ENCODE measurements at regions not wholly inside any gene's neighbourhood (a gene's known extent, or its start where the extent isn't known, plus 50 kb on each side); places are given as distances from the start of the nearest gene placed in this dataset.

DNA sequence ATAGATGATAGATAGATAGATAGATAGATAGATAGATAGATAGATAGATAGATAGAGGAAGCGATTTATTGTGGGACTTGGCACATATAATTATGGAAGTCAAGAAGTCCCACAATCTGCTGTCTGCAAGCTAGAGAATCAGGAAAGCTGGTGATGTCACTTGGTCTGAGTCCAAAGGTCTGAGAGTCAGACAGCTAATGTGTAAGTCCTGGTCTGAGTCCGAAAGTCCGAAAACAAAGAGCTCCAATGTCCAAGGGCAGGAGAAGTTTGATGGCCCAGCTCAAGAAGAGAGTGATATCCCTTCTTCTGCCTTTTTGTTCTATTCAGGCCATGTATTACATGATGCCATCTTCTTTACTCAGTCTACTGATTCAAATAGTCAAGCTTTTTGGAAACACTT is 53.8 kb upstream of the TCF7L2 start:
- TF ChIP-seq, protein P1, sequence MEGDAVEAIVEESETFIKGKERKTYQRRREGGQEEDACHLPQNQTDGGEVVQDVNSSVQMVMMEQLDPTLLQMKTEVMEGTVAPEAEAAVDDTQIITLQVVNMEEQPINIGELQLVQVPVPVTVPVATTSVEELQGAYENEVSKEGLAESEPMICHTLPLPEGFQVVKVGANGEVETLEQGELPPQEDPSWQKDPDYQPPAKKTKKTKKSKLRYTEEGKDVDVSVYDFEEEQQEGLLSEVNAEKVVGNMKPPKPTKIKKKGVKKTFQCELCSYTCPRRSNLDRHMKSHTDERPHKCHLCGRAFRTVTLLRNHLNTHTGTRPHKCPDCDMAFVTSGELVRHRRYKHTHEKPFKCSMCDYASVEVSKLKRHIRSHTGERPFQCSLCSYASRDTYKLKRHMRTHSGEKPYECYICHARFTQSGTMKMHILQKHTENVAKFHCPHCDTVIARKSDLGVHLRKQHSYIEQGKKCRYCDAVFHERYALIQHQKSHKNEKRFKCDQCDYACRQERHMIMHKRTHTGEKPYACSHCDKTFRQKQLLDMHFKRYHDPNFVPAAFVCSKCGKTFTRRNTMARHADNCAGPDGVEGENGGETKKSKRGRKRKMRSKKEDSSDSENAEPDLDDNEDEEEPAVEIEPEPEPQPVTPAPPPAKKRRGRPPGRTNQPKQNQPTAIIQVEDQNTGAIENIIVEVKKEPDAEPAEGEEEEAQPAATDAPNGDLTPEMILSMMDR (IDR thresholded peaks at IDR 0.05 in 2 of 3, conservative IDR thresholded peaks at IDR 0.05 in 1 of 3; ENCODE audit: control insufficient read depth in 2 of 3, extremely low read depth in 1 of 3, insufficient read depth in 1 of 3, low read depth in 3 of 3, low read length in 3 of 3) = no peak
- TF ChIP-seq ATF2 (IDR thresholded peaks at IDR 0.05; ENCODE audit: low read length) = no peak
- TF ChIP-seq, protein P2, sequence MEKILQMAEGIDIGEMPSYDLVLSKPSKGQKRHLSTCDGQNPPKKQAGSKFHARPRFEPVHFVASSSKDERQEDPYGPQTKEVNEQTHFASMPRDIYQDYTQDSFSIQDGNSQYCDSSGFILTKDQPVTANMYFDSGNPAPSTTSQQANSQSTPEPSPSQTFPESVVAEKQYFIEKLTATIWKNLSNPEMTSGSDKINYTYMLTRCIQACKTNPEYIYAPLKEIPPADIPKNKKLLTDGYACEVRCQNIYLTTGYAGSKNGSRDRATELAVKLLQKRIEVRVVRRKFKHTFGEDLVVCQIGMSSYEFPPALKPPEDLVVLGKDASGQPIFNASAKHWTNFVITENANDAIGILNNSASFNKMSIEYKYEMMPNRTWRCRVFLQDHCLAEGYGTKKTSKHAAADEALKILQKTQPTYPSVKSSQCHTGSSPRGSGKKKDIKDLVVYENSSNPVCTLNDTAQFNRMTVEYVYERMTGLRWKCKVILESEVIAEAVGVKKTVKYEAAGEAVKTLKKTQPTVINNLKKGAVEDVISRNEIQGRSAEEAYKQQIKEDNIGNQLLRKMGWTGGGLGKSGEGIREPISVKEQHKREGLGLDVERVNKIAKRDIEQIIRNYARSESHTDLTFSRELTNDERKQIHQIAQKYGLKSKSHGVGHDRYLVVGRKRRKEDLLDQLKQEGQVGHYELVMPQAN (conservative IDR thresholded peaks at IDR 0.05) = no peak
- no peak for TF ChIP-seq JUND (IDR thresholded peaks at IDR 0.05; ENCODE audit: low read depth, low read length)
- no peak for TF ChIP-seq SMAD5 (IDR thresholded peaks at IDR 0.05; ENCODE audit: low read depth)
- no peak for TF ChIP-seq POLR2AphosphoS5 (IDR thresholded peaks at IDR 0.05; ENCODE audit: low read length)
- no peak for TF ChIP-seq SMC3 (IDR thresholded peaks at IDR 0.05; ENCODE audit: borderline replicate concordance, low read length)
- TF ChIP-seq EP300 (IDR thresholded peaks at IDR 0.05; ENCODE audit: borderline replicate concordance in 1 of 2, control insufficient read depth in 1 of 2, low read depth in 2 of 2, low read length in 2 of 2) = no peak
- no peak for TF ChIP-seq ZBTB33 (IDR thresholded peaks at IDR 0.05)
- no peak for TF ChIP-seq TARDBP (IDR thresholded peaks at IDR 0.05; ENCODE audit: borderline replicate concordance)
